OCI-LY7 (cell line): ENCODE measurements at regions not wholly inside any gene's neighbourhood (a gene's known extent, or its start where the extent isn't known, plus 50 kb on each side); places are given as distances from the start of the nearest gene placed in this dataset.

Source experiments
- BruUV-seq: library from RNA; stranded (reverse); fragments of 400-500 nt; replicated peaks from 2 replicates; lab custom pipeline; 2021; lab: Mats Ljungman, UMichigan
- CTCF ChIA-PET: fragments of 300-600 bp; sonication (Branson Sonifier 250); formaldehyde crosslinking; loops from one replicate; lab custom pipeline; 2022; ENCODE audit warnings: antibody characterized with exemption; ENCODE audit not compliant: unreplicated experiment; lab: Charles Lee
- POLR2A ChIA-PET: fragments of 300-600 bp; sonication (Branson Sonifier 250); formaldehyde crosslinking; loops from one replicate; lab custom pipeline; 2022; ENCODE audit warnings: antibody characterized with exemption; lab: Charles Lee
- DNase-seq: peaks from one replicate; pipeline ENCODE4 v3.0.0-alpha.2; 2015; ENCODE audit warnings: low spot score
- H2AFZ ChIP-seq: fragments of 200-600 bp; sonication (generic), shearing (Covaris generic); 2 replicates; pipeline ENCODE4 v1.6.1; 2014; ENCODE audit warnings: mild to moderate bottlenecking, antibody characterized with exemption, low read length, moderate library complexity
- H3K27ac ChIP-seq: fragments of 200-600 bp; sonication (generic); 2 replicates; pipeline ENCODE4 v1.5.1; 2014; ENCODE audit warnings: mixed run types, low read depth, mild to moderate bottlenecking, moderate library complexity, low read length, inconsistent platforms; ENCODE audit not compliant: poor library complexity, severe bottlenecking
- H3K36me3 ChIP-seq: fragments of 200-600 bp; sonication (generic); 2 replicates; pipeline ENCODE4 v1.6.1; 2014; ENCODE audit warnings: mild to moderate bottlenecking, antibody characterized with exemption, low read length, moderate library complexity, mixed read lengths; ENCODE audit not compliant: insufficient read depth
- H3K4me1 ChIP-seq: fragments of 200-600 bp; sonication (generic); 2 replicates; pipeline ENCODE4 v1.5.1; 2014; ENCODE audit warnings: mild to moderate bottlenecking, low read length; ENCODE audit not compliant: insufficient read depth, poor library complexity, severe bottlenecking
- H3K4me2 ChIP-seq: fragments of 200-600 bp; sonication (generic); 2 replicates; pipeline ENCODE4 v1.6.1; 2014; ENCODE audit warnings: mild to moderate bottlenecking, low read length
- H3K4me3 ChIP-seq: fragments of 200-600 bp; sonication (generic); 2 replicates; pipeline ENCODE4 v1.5.1; 2014; ENCODE audit warnings: mild to moderate bottlenecking, low read depth, low read length; ENCODE audit not compliant: poor library complexity, severe bottlenecking
- H3K79me2 ChIP-seq: fragments of 200-600 bp; sonication (generic); 2 replicates; pipeline ENCODE4 v1.6.1; 2016; ENCODE audit warnings: low read depth, mild to moderate bottlenecking, low read length, moderate library complexity, mixed read lengths; ENCODE audit not compliant: insufficient read depth
- H3K9me2 ChIP-seq: fragments of 200-600 bp; sonication (generic); 2 replicates; pipeline ENCODE4 v1.6.1; 2016; ENCODE audit warnings: mild to moderate bottlenecking, low read length, mixed read lengths; ENCODE audit not compliant: insufficient read depth
- H3K9me3 ChIP-seq: fragments of 200-600 bp; sonication (generic); 2 replicates; pipeline ENCODE4 v1.6.1; 2014; ENCODE audit warnings: mild to moderate bottlenecking, mixed run types, low read length, mixed read lengths
- H4K20me1 ChIP-seq: fragments of 200-600 bp; sonication (generic); 2 replicates; pipeline ENCODE4 v1.6.1; 2014; ENCODE audit warnings: mild to moderate bottlenecking, antibody characterized with exemption, low read length, moderate library complexity, mixed read lengths; ENCODE audit not compliant: insufficient read depth
- CTCF ChIP-seq: fragments of 200-600 bp; sonication (generic); conservative IDR thresholded peaks from 2 replicates; pipeline ENCODE4 v1.5.1; 2014; ENCODE audit warnings: mild to moderate bottlenecking, antibody characterized with exemption, low read length, moderate library complexity, mixed read lengths
- EZH2phosphoT487 ChIP-seq: fragments of 200-600 bp; sonication (generic); IDR thresholded peaks from 2 replicates; pipeline ENCODE4 v1.6.1; 2018; ENCODE audit warnings: low read depth, borderline replicate concordance, mild to moderate bottlenecking, mixed run types, antibody characterized with exemption, low read length, moderate library complexity, mixed read lengths
- intact Hi-C: fragments of 100-400 bp; cut with micrococcal nuclease; formaldehyde crosslinking; loops from one replicate; pipeline ENCODE4 v1.10.0; 2022; ENCODE audit not compliant: unreplicated experiment

- no peaks in the 10 kb centered on the region for H3K9me2 ChIP-seq
- DNase-seq: no peak
- H3K4me1 ChIP-seq: no peaks in the 10 kb centered on the region
- H4K20me1 ChIP-seq: no peaks in the 10 kb centered on the region
- BruUV-seq: no TSS peak
- no peaks in the 10 kb centered on the region for H3K36me3 ChIP-seq
- no peaks in the 10 kb centered on the region for H3K79me2 ChIP-seq
- ChIA-PET CTCF (no interaction called here), POLR2A (interaction anchor here (0.6 kb wide), 1 partner anchor 59 kb away, joined by 11 read pairs; no protein-coding TSS in a partner anchor)
- H3K9me3 ChIP-seq: no peaks in the 10 kb centered on the region
- no peak overlapping the region for H3K4me2 ChIP-seq
- TF ChIP-seq CTCF (no peak), EZH2phosphoT487 (no peak)
- H3K4me3 ChIP-seq: no peak overlapping the region
- no peak overlapping the region for H2AFZ ChIP-seq
- intact Hi-C loops: no loop called here
- no peak overlapping the region for H3K27ac ChIP-seq
Observed at GRCh38 chr15:35912196-35912595, 366.2 kb upstream of the DPH6 start.

- no peak for DNase-seq
- no peak overlapping the region for H3K27ac ChIP-seq
- H3K9me3 ChIP-seq: no peaks in the 10 kb centered on the region
- no peak overlapping the region for H3K4me2 ChIP-seq
- no peaks in the 10 kb centered on the region for H3K4me1 ChIP-seq
- intact Hi-C loops: no loop called here
- POLR2A ChIA-PET: interaction anchor here (0.5 kb wide), 1 partner anchor 325 kb away, joined by 3 read pairs; no protein-coding TSS in a partner anchor
- no peak overlapping the region for H2AFZ ChIP-seq
- H3K79me2 ChIP-seq: no peaks in the 10 kb centered on the region
- no TSS peak for BruUV-seq
- CTCF ChIA-PET: no interaction called here
- H3K4me3 ChIP-seq: no peak overlapping the region
- H4K20me1 ChIP-seq: no peaks in the 10 kb centered on the region
- TF ChIP-seq CTCF (no peak), EZH2phosphoT487 (no peak)
- H3K36me3 ChIP-seq: no peaks in the 10 kb centered on the region
- no peaks in the 10 kb centered on the region for H3K9me2 ChIP-seq
Observed at GRCh38 chr15:35914573-35914972, 368.6 kb upstream of the DPH6 start.

GRCh38 chr15:35921046-35921445 is 375.1 kb upstream of the DPH6 start:
- Histone ChIP-seq H3K4me2 (no peak overlapping the region), H4K20me1 (no peaks in the 10 kb centered on the region), H3K9me2 (no peaks in the 10 kb centered on the region), H3K36me3 (no peaks in the 10 kb centered on the region), H3K4me1 (no peaks in the 10 kb centered on the region), H2AFZ (no peak overlapping the region), H3K9me3 (no peaks in the 10 kb centered on the region), H3K4me3 (no peak overlapping the region), H3K27ac (no peak overlapping the region), H3K79me2 (no peaks in the 10 kb centered on the region)
- DNase-seq: no peak
- CTCF ChIA-PET: no interaction called here
- POLR2A ChIA-PET: no interaction called here
- BruUV-seq: no TSS peak
- intact Hi-C loops: no loop called here
- TF ChIP-seq CTCF (no peak), EZH2phosphoT487 (no peak)
